M059J (cell line): ENCODE measurements at regions not wholly inside any gene's neighbourhood (a gene's known extent, or its start where the extent isn't known, plus 50 kb on each side); places are given as distances from the start of the nearest gene placed in this dataset.

Experiments used
- DNase-seq: peaks from one replicate; pipeline ENCODE4 v3.0.0-alpha.2; 2012; ENCODE audit warnings: low read depth

- no peak for DNase-seq
These were observed 377.1 kb downstream of the EFNA5 start for GRCh38 chr5:107293541-107294210.

GRCh38 chr5:107291866-107292265 is 378.9 kb downstream of the EFNA5 start:
- DNase-seq = no peak

GRCh38 chr5:107290780-107291398 is 379.8 kb downstream of the EFNA5 start:
- DNase-seq = no peak

GRCh38 chr5:107289030-107289714 is 381.6 kb downstream of the EFNA5 start:
- no peak for DNase-seq

- no peak for DNase-seq
These were observed 384.2 kb downstream of the EFNA5 start for GRCh38 chr5:107286447-107287098.

GRCh38 chr5:107285772-107286171 is 385.0 kb downstream of the EFNA5 start:
- DNase-seq = peak; percentile 56

GRCh38 chr5:107284822-107285525 is 385.8 kb downstream of the EFNA5 start:
- DNase-seq = peak; percentile 73

GRCh38 chr5:107282061-107282460 is 388.7 kb downstream of the EFNA5 start:
- peak; percentile 17 for DNase-seq

GRCh38 chr5:107278774-107279173 is 392.0 kb downstream of the EFNA5 start:
- DNase-seq = no peak

GRCh38 chr5:107277485-107278125 is 393.1 kb downstream of the EFNA5 start:
- DNase-seq = no peak

- DNase-seq = no peak
These were observed 395.4 kb downstream of the EFNA5 start for GRCh38 chr5:107275333-107275732.

- no peak for DNase-seq
These were observed 396.2 kb downstream of the EFNA5 start for GRCh38 chr5:107274571-107274970.

GRCh38 chr5:107272954-107273353 is 397.8 kb downstream of the EFNA5 start:
- no peak for DNase-seq

GRCh38 chr5:107272509-107272908 is 398.2 kb downstream of the EFNA5 start:
- DNase-seq = no peak

- DNase-seq = no peak
These were observed 398.9 kb downstream of the EFNA5 start for GRCh38 chr5:107271682-107272350.

- no peak for DNase-seq
These were observed 400.2 kb downstream of the EFNA5 start for GRCh38 chr5:107270561-107270960.

- no peak for DNase-seq
These were observed 401.1 kb downstream of the EFNA5 start for GRCh38 chr5:107269678-107270077.

- no peak for DNase-seq
These were observed 401.5 kb downstream of the EFNA5 start for GRCh38 chr5:107269256-107269655.

- no peak for DNase-seq
These were observed 402.5 kb downstream of the EFNA5 start for GRCh38 chr5:107268241-107268640.

- no peak for DNase-seq
These were observed 404.6 kb downstream of the EFNA5 start for GRCh38 chr5:107266100-107266499.

GRCh38 chr5:107265193-107265592 is 405.5 kb downstream of the EFNA5 start:
- no peak for DNase-seq
